H1 (cell line): ENCODE measurements at regions not wholly inside any gene's neighbourhood (a gene's known extent, or its start where the extent isn't known, plus 50 kb on each side); places are given as distances from the start of the nearest gene placed in this dataset.

Source experiments
- CTCF ChIA-PET: fragments of 300-600 bp; sonication (Branson Sonifier 250); formaldehyde crosslinking; loops from one replicate; lab custom pipeline; 2021; ENCODE audit not compliant: partially characterized antibody; lab: Charles Lee
- POLR2A ChIA-PET: fragments of 300-600 bp; sonication (Branson Sonifier 250); formaldehyde crosslinking; loops from one replicate; lab custom pipeline; 2021; ENCODE audit warnings: inconsistent platforms; ENCODE audit not compliant: partially characterized antibody; lab: Charles Lee
- DNase-seq, 2 experiments: peaks; one replicate each; pipeline versions ENCODE4 v3.0.0 to v3.0.0-alpha.2; 2010 to 2022; ENCODE audit warnings: low spot score in 2 of 2, low read depth in 1 of 2, mixed read lengths in 1 of 2
- FAIRE-seq: peaks from 2 replicates; lab custom pipeline; 2011; peaks lifted over from hg19 to GRCh38; lab: Jason Lieb, UNC
- H2AFZ ChIP-seq: 2 replicates; pipeline ENCODE4 v1.8.1; 2012; ENCODE audit warnings: low read length, inconsistent platforms
- H2AK5ac ChIP-seq: 2 replicates; pipeline ENCODE4 v1.6.1; 2013; ENCODE audit warnings: low read depth, low read length
- H2BK120ac ChIP-seq: replicated peaks from 2 replicates; pipeline ENCODE3; 2013; ENCODE audit warnings: low read depth, low read length, inconsistent platforms
- H2BK12ac ChIP-seq: 2 replicates; pipeline ENCODE4 v1.6.1; 2013; ENCODE audit warnings: low read depth, low read length
- H2BK15ac ChIP-seq: 2 replicates; pipeline ENCODE4 v1.6.1; 2013; ENCODE audit warnings: low read length
- H2BK20ac ChIP-seq: 2 replicates; pipeline ENCODE4 v1.6.1; 2013; ENCODE audit warnings: low read length
- H2BK5ac ChIP-seq: 2 replicates; pipeline ENCODE4 v1.6.1; 2013; ENCODE audit warnings: low read depth, low read length
- H3K14ac ChIP-seq: 2 replicates; pipeline ENCODE4 v1.6.1; 2013; ENCODE audit warnings: inconsistent platforms; ENCODE audit not compliant: insufficient read length
- H3K18ac ChIP-seq: 2 replicates; pipeline ENCODE4 v1.6.1; 2013; ENCODE audit warnings: low read length; ENCODE audit errors: extremely low read depth
- H3K23ac ChIP-seq: 2 replicates; pipeline ENCODE4 v1.6.1; 2013; ENCODE audit warnings: inconsistent platforms; ENCODE audit not compliant: insufficient read length
- H3K23me2 ChIP-seq: 2 replicates; pipeline ENCODE4 v1.6.1; 2013; ENCODE audit warnings: low read depth, low read length
- H3K27ac ChIP-seq: 2 replicates; pipeline ENCODE4 v1.6.1; 2011; ENCODE audit warnings: low read depth, low read length, inconsistent platforms
- H3K27me3 ChIP-seq, 4 experiments: replicated peaks in 1 of 4; 1 replicate in 1 of 4; 2 replicates in 3 of 4; pipeline versions ENCODE4 v1.6.1 to v1.8.1; 2011 to 2013; ENCODE audit warnings: low read length in 3 of 4, mild to moderate bottlenecking in 3 of 4, inconsistent platforms in 2 of 4, mixed read lengths in 2 of 4, moderate library complexity in 1 of 4; ENCODE audit not compliant: control insufficient read depth in 3 of 4, insufficient read depth in 3 of 4; ENCODE audit errors: extremely low read depth in 1 of 4
- H3K36me3 ChIP-seq, 4 experiments: 2 replicates each; pipeline versions ENCODE4 v1.6.1 to v1.8.1; 2011 to 2013; ENCODE audit warnings: mild to moderate bottlenecking in 4 of 4, low read length in 3 of 4, moderate library complexity in 2 of 4, control low read depth in 1 of 4, inconsistent platforms in 1 of 4; ENCODE audit not compliant: insufficient read depth in 4 of 4, control insufficient read depth in 2 of 4
- H3K4ac ChIP-seq: replicated peaks from 2 replicates; pipeline ENCODE3; 2013; ENCODE audit warnings: low read length, low read depth, mixed read lengths, inconsistent platforms; ENCODE audit not compliant: insufficient read length
- H3K4me1 ChIP-seq, 4 experiments: replicated peaks in 1 of 4; 1 replicate in 1 of 4; 2 replicates in 3 of 4; pipeline versions ENCODE4 v1.6.1 to v1.8.1; 2011 to 2013; ENCODE audit warnings: low read length in 3 of 4, inconsistent platforms in 2 of 4, mixed read lengths in 1 of 4; ENCODE audit not compliant: insufficient read depth in 4 of 4, control insufficient read depth in 3 of 4
- H3K4me2 ChIP-seq, 2 experiments: 2 replicates each; pipeline versions ENCODE4 v1.6.1 to v1.8.1; 2011 to 2013; ENCODE audit warnings: low read depth in 2 of 2, low read length in 2 of 2, control low read depth in 1 of 2, inconsistent platforms in 1 of 2, mild to moderate bottlenecking in 1 of 2; ENCODE audit not compliant: insufficient read depth in 1 of 2
- H3K4me3 ChIP-seq, 4 experiments: fragments of 200-600, 300-600 bp in 1 of 4; sonication (generic), shearing (Covaris generic), sonication (Bioruptor Twin) in 1 of 4; 2 replicates each; pipeline versions ENCODE4 v1.5.1 to v1.8.1; 2011 to 2016; ENCODE audit warnings: low read length in 4 of 4, low read depth in 3 of 4, control low read depth in 2 of 4, inconsistent platforms in 2 of 4, mild to moderate bottlenecking in 2 of 4, mixed read lengths in 1 of 4, moderate library complexity in 1 of 4; ENCODE audit not compliant: insufficient read depth in 2 of 4; ENCODE audit errors: extremely low read depth in 1 of 4
- H3K56ac ChIP-seq: replicated peaks from 2 replicates; pipeline ENCODE3; 2013; ENCODE audit warnings: low read depth, mild to moderate bottlenecking, mixed read lengths, low read length, inconsistent platforms; ENCODE audit not compliant: insufficient read length
- H3K79me1 ChIP-seq: 2 replicates; pipeline ENCODE4 v1.6.1; 2013; ENCODE audit warnings: low read depth, low read length, control low read depth
- H3K79me2 ChIP-seq, 2 experiments: 2 replicates each; pipeline versions ENCODE4 v1.6.1 to v1.8.1; 2012 to 2013; ENCODE audit warnings: low read length in 2 of 2, mild to moderate bottlenecking in 2 of 2, inconsistent platforms in 1 of 2; ENCODE audit not compliant: insufficient read depth in 2 of 2, control insufficient read depth in 1 of 2
- H3K9ac ChIP-seq, 4 experiments: replicated peaks in 1 of 4; 1 replicate in 1 of 4; 2 replicates in 3 of 4; pipeline versions ENCODE4 v1.6.1 to v1.8.1; 2011 to 2013; ENCODE audit warnings: low read depth in 3 of 4, low read length in 3 of 4, control low read depth in 2 of 4, mild to moderate bottlenecking in 2 of 4, moderate library complexity in 2 of 4, inconsistent platforms in 1 of 4; ENCODE audit errors: extremely low read depth in 1 of 4
- H3K9me3 ChIP-seq, 2 experiments: 2 replicates each; pipeline versions ENCODE4 v1.6.1 to v1.8.1; 2012 to 2013; ENCODE audit warnings: mild to moderate bottlenecking in 2 of 2, moderate library complexity in 2 of 2, control low read depth in 1 of 2, inconsistent platforms in 1 of 2, low read depth in 1 of 2, low read length in 1 of 2, mixed read lengths in 1 of 2; ENCODE audit not compliant: insufficient read depth in 2 of 2
- H4K20me1 ChIP-seq, 2 experiments: replicated peaks in 1 of 2; 2 replicates each; pipeline versions ENCODE3 to v1.8.1; 2011 to 2013; ENCODE audit warnings: inconsistent platforms in 2 of 2, low read length in 2 of 2, mild to moderate bottlenecking in 1 of 2; ENCODE audit not compliant: insufficient read depth in 2 of 2, control insufficient read depth in 1 of 2
- H4K5ac ChIP-seq: 2 replicates; pipeline ENCODE4 v1.6.1; 2013; ENCODE audit warnings: low read length, low read depth, mixed read lengths, inconsistent platforms; ENCODE audit not compliant: insufficient read length
- H4K8ac ChIP-seq: 2 replicates; pipeline ENCODE4 v1.8.0; 2013; ENCODE audit warnings: mild to moderate bottlenecking, moderate library complexity, low read length, inconsistent platforms; ENCODE audit not compliant: insufficient read depth; ENCODE audit errors: extremely low read depth
- H4K91ac ChIP-seq: replicated peaks from 2 replicates; pipeline ENCODE3; 2013; ENCODE audit warnings: low read length, mixed read lengths, inconsistent platforms; ENCODE audit not compliant: insufficient read length
- CHD2 ChIP-seq: IDR thresholded peaks from 2 replicates; pipeline ENCODE4 v1.6.1; 2012; ENCODE audit warnings: low read length, improper control_type of control experiment
- EP300 ChIP-seq, 2 experiments: IDR thresholded peaks; 1 replicate in 1 of 2; 2 replicates in 1 of 2; pipeline ENCODE4 v1.6.1; 2011 to 2012; ENCODE audit warnings: low read depth in 2 of 2, low read length in 2 of 2, mild to moderate bottlenecking in 2 of 2, borderline replicate concordance in 1 of 2, inconsistent platforms in 1 of 2, moderate library complexity in 1 of 2
- HDAC2 ChIP-seq, 2 experiments: fragments of 300-600 bp in 1 of 2; sonication (generic) in 1 of 2; IDR thresholded peaks; 2 replicates each; pipeline ENCODE4 v1.6.1; 2011 to 2012; ENCODE audit warnings: low read depth in 2 of 2, low read length in 2 of 2, mild to moderate bottlenecking in 2 of 2, moderate library complexity in 2 of 2, borderline replicate concordance in 1 of 2, inconsistent platforms in 1 of 2
- JUND ChIP-seq: IDR thresholded peaks from 2 replicates; pipeline ENCODE4 v1.6.1; 2011; ENCODE audit warnings: mild to moderate bottlenecking, improper control_type of control experiment, low read length
- KDM4A ChIP-seq: IDR thresholded peaks from one replicate; pipeline ENCODE4 v1.7.1; 2012; ENCODE audit warnings: low read depth, mild to moderate bottlenecking, moderate library complexity, low read length, inconsistent platforms; ENCODE audit not compliant: severe bottlenecking
- PHF8 ChIP-seq: fragments of 200-600 bp; sonication (generic); conservative IDR thresholded peaks from 2 replicates; pipeline ENCODE4 v1.7.1; 2012; ENCODE audit warnings: low read depth, mild to moderate bottlenecking, inconsistent platforms, low read length, moderate library complexity
- RAD21 ChIP-seq, 2 experiments: IDR thresholded peaks in 1 of 2; conservative IDR thresholded peaks in 1 of 2; 2 replicates each; pipeline ENCODE4 v1.6.1; 2011; ENCODE audit warnings: low read depth in 2 of 2, low read length in 2 of 2, improper control_type of control experiment in 1 of 2, inconsistent platforms in 1 of 2, mild to moderate bottlenecking in 1 of 2, moderate library complexity in 1 of 2
- SP1 ChIP-seq: IDR thresholded peaks from 2 replicates; pipeline ENCODE4 v1.6.1; 2011; ENCODE audit warnings: low read depth, low read length
- SP4 ChIP-seq: IDR thresholded peaks from 2 replicates; pipeline ENCODE4 v1.6.1; 2012; ENCODE audit warnings: low read length, inconsistent platforms
- SRF ChIP-seq: IDR thresholded peaks from 2 replicates; pipeline ENCODE4 v1.6.1; 2011; ENCODE audit warnings: mild to moderate bottlenecking, low read depth, low read length, moderate library complexity

GRCh38 chr12:88308825-88309224, 166.7 kb downstream of the TMTC3 start:
- Histone ChIP-seq H3K36me3 (no peaks in the 10 kb centered on the region), H3K9ac (no peak overlapping the region), H4K20me1 (no peaks in the 10 kb centered on the region), H3K56ac (no peak overlapping the region), H3K4me2 (no peak overlapping the region), H3K9me3 (no peaks in the 10 kb centered on the region), H4K8ac (no peak overlapping the region), H3K4ac (no peak overlapping the region), H3K23me2 (no peaks in the 10 kb centered on the region), H2BK15ac (no peak overlapping the region), H3K18ac (no peak overlapping the region), H2AFZ (no peak overlapping the region), H4K5ac (no peak overlapping the region), H3K27ac (no peak overlapping the region), H3K23ac (no peak overlapping the region), H3K4me1 (no peaks in the 10 kb centered on the region), H3K4me3 (no peak overlapping the region), H3K79me2 (no peaks in the 10 kb centered on the region), H2BK5ac (no peak overlapping the region), H2BK20ac (no peak overlapping the region), H3K79me1 (no peaks in the 10 kb centered on the region), H3K14ac (no peak overlapping the region), H2BK120ac (no peak overlapping the region), H4K91ac (no peak overlapping the region), H3K27me3 (no peaks in the 10 kb centered on the region), H2BK12ac (no peak overlapping the region), H2AK5ac (no peak overlapping the region)
- FAIRE-seq (no peak), DNase-seq (no peak)
- TF ChIP-seq JUND (no peak), SRF (no peak), SP4 (no peak), KDM4A (no peak), SP1 (no peak), PHF8 (no peak), EP300 (IDR thresholded peaks at IDR 0.05; ENCODE audit: borderline replicate concordance in 1 of 2, low read depth in 2 of 2, low read length in 2 of 2) (no peak), HDAC2 (IDR thresholded peaks at IDR 0.05; ENCODE audit: borderline replicate concordance in 1 of 2, low read depth in 2 of 2, low read length in 2 of 2) (no peak), CHD2 (no peak), RAD21 (IDR thresholded peaks at IDR 0.05 in 1 of 2, conservative IDR thresholded peaks at IDR 0.05 in 1 of 2; ENCODE audit: low read depth in 2 of 2, low read length in 2 of 2) (no peak)
- ChIA-PET POLR2A (no interaction called here), CTCF (no interaction called here)
